Activated naive CD4-positive, alpha-beta T cell treated with anti-CD3 and anti-CD28 coated beads for 36 hours (primary cell): ENCODE measurements at regions not wholly inside any gene's neighbourhood (a gene's known extent, or its start where the extent isn't known, plus 50 kb on each side); places are given as distances from the start of the nearest gene placed in this dataset.

Source experiments
- CTCF ChIA-PET: fragments of 350-600 bp; sonication (Branson Sonifier 250); formaldehyde crosslinking; loops from one replicate; lab custom pipeline; 2021; ENCODE audit warnings: antibody characterized with exemption; lab: Charles Lee
- DNase-seq: peaks from one replicate; pipeline ENCODE4 v3.0.0-alpha.2; 2020
- H3K27ac Mint-ChIP-seq: one replicate; pipeline ENCODE4 v1.8.0; 2021; ENCODE audit warnings: mild to moderate bottlenecking, mixed read lengths
- H3K27me3 Mint-ChIP-seq: one replicate; pipeline ENCODE4 v1.8.0; 2021; ENCODE audit warnings: low read depth, mixed read lengths
- H3K36me3 Mint-ChIP-seq: one replicate; pipeline ENCODE4 v1.8.0; 2021; ENCODE audit warnings: low read depth, mixed read lengths
- H3K4me1 Mint-ChIP-seq: one replicate; pipeline ENCODE4 v1.8.0; 2021; ENCODE audit warnings: low read depth, mixed read lengths
- H3K4me3 Mint-ChIP-seq: one replicate; pipeline ENCODE4 v1.8.0; 2021; ENCODE audit warnings: mild to moderate bottlenecking, moderate library complexity, mixed read lengths
- H3K9me3 Mint-ChIP-seq: one replicate; pipeline ENCODE4 v1.8.0; 2021; ENCODE audit warnings: mixed read lengths
- intact Hi-C: fragments of 100-400 bp; cut with micrococcal nuclease; formaldehyde crosslinking; loops from one replicate; pipeline ENCODE4 v1.15.1; 2023

- Mint-ChIP-seq H3K9me3 (no peaks in the 10 kb centered on the region), H3K4me1 (no peaks in the 10 kb centered on the region), H3K27me3 (peaks cover 4% of the 10 kb centered on the region), H3K4me3 (no peak overlapping the region), H3K36me3 (no peaks in the 10 kb centered on the region), H3K27ac (no peak overlapping the region)
- CTCF ChIA-PET: interaction anchor here (0.6 kb wide), 1 partner anchor 14 kb away, joined by 7 read pairs; no protein-coding TSS in a partner anchor
- intact Hi-C loops: no loop called here
- no peak for DNase-seq
Observed at GRCh38 chr9:86706391-86706790, 240.9 kb downstream of the GAS1 start.

DNA sequence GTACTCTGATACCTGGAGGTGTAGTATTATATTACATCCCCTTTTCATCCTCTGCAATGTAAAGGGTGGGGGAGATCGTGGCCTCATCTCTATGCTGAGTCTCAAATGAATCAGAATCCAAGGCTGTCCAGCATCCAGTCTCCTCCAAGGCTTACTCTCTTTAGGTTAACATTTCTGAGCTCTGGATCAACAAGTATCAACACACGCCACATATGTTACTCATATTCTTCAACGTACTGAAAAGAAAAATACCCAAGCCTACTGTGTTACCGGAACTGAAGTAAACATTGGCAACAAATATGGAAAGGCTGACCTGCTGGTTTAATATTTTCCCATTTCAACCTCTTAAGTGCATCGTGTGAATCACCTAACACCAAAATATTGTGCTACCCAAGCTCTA, 241.8 kb downstream of the GAS1 start:
- no peak overlapping the region for H3K27ac Mint-ChIP-seq

GRCh38 chr9:86703346-86703745, 244.0 kb downstream of the GAS1 start:
- H3K27ac Mint-ChIP-seq: no peak overlapping the region
- CTCF ChIA-PET: interaction anchor here (0.8 kb wide), 1 partner anchor 14 kb away, joined by 3 read pairs; no protein-coding TSS in a partner anchor
- H3K4me3 Mint-ChIP-seq: no peak overlapping the region
- DNase-seq: no peak
- H3K36me3 Mint-ChIP-seq: no peaks in the 10 kb centered on the region
- peaks cover 7% of the 10 kb centered on the region for H3K27me3 Mint-ChIP-seq
- H3K4me1 Mint-ChIP-seq: no peaks in the 10 kb centered on the region
- H3K9me3 Mint-ChIP-seq: no peaks in the 10 kb centered on the region
- intact Hi-C loops: no loop called here

More for the DNA sequence above, 241.8 kb downstream of the GAS1 start:
- intact Hi-C loops: no loop called here
- no peak for DNase-seq
- Mint-ChIP-seq H3K27me3 (peaks cover 7% of the 10 kb centered on the region), H3K36me3 (no peaks in the 10 kb centered on the region), H3K4me3 (no peak overlapping the region), H3K9me3 (no peaks in the 10 kb centered on the region), H3K4me1 (no peaks in the 10 kb centered on the region)
- CTCF ChIA-PET: no interaction called here

DNA sequence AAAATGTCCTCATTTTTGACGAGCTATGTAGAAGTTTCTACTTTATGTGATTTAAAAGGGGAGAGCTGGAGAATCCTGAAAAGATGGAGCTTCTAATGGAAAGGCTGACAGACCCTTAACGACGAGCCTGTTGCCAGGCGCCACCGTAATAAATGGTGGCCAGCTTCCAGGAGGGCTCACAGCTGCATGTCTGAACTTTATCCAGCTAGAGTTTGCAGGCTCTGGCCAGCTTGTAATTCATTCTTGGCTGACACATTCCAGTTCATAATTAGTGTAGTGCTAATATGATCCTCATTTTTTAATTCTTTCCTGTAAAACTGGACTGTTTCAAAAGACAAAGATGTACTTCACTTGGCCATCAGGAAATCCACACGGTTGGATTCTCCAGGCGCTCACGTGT, 246.7 kb downstream of the GAS1 start:
- H3K27ac Mint-ChIP-seq: no peak overlapping the region
- no peaks in the 10 kb centered on the region for H3K9me3 Mint-ChIP-seq
- intact Hi-C loops: no loop called here
- H3K4me1 Mint-ChIP-seq: no peaks in the 10 kb centered on the region
- no peak for DNase-seq
- H3K36me3 Mint-ChIP-seq: no peaks in the 10 kb centered on the region
- CTCF ChIA-PET: no interaction called here
- no peak overlapping the region for H3K4me3 Mint-ChIP-seq
- peaks cover 11% of the 10 kb centered on the region for H3K27me3 Mint-ChIP-seq

DNA sequence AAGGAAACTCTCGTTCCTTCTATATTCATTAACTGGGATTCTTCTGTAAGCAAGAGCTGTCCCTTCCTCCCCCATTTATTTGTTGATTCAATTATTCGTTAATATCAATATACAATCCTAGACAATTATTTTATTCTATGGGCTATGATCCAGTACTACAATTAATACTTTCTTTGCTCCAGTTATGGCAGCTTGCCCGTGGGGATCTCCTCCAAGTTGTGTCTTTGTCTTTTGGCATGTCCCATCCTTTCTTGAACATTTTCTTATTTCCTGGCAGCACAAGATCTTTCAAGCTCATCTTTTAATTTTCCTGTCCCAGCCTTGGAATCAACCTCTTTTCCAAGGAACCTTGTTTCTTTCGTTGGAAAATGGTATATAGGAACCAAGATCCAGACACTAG, 249.3 kb downstream of the GAS1 start:
- DNase-seq: no peak
- intact Hi-C loops: no loop called here

DNA sequence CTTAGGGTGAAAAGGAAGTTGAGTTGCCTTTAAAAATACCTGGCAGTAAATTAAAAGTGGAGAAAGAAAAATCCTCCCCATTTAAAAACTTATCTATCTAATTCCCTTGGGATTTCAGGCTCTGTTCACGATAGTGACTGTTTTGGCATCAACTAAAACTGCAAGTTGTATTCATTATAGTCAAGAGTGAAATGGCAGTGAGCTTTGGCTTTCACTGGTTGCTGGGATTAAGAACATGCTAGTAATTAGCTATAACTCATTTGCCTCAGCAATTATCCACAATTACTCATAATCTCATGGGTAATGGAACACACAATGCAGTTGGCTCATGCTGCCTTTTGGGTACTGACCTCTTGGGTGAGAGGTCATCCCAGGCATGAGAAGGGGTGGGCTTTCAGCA, 250.1 kb downstream of the GAS1 start:
- DNase-seq: no peak
- Mint-ChIP-seq H3K4me3 (no peak overlapping the region), H3K36me3 (no peaks in the 10 kb centered on the region), H3K4me1 (no peaks in the 10 kb centered on the region), H3K27me3 (peaks cover 13% of the 10 kb centered on the region), H3K9me3 (no peaks in the 10 kb centered on the region), H3K27ac (no peak overlapping the region)
- intact Hi-C loops: no loop called here
- CTCF ChIA-PET: interaction anchor here (0.6 to 1.1 kb wide), 2 partner anchors 60 to 283 kb away, joined by 3 read pairs; no protein-coding TSS in a partner anchor

More for the DNA sequence above, 249.3 kb downstream of the GAS1 start:
- H3K27ac Mint-ChIP-seq: no peak overlapping the region
- no peaks in the 10 kb centered on the region for H3K36me3 Mint-ChIP-seq
- H3K4me1 Mint-ChIP-seq: no peaks in the 10 kb centered on the region
- H3K4me3 Mint-ChIP-seq: no peak overlapping the region
- CTCF ChIA-PET: no interaction called here
- no peaks in the 10 kb centered on the region for H3K9me3 Mint-ChIP-seq
- H3K27me3 Mint-ChIP-seq: peaks cover 11% of the 10 kb centered on the region

- Mint-ChIP-seq H3K4me1 (no peaks in the 10 kb centered on the region), H3K36me3 (no peaks in the 10 kb centered on the region), H3K9me3 (no peaks in the 10 kb centered on the region), H3K27ac (no peak overlapping the region), H3K27me3 (peaks cover 7% of the 10 kb centered on the region), H3K4me3 (no peak overlapping the region)
- CTCF ChIA-PET: interaction anchor here (0.7 kb wide), 1 partner anchor 290 kb away, joined by 3 read pairs; no protein-coding TSS in a partner anchor
- intact Hi-C loops: no loop called here
- no peak for DNase-seq
Observed at GRCh38 chr9:86695910-86696424, 251.3 kb downstream of the GAS1 start.

- Mint-ChIP-seq H3K36me3 (no peaks in the 10 kb centered on the region), H3K4me3 (no peak overlapping the region), H3K4me1 (no peaks in the 10 kb centered on the region), H3K27me3 (peaks cover 10% of the 10 kb centered on the region), H3K9me3 (no peaks in the 10 kb centered on the region), H3K27ac (no peak overlapping the region)
- DNase-seq: no peak
- intact Hi-C loops: no loop called here
- CTCF ChIA-PET: interaction anchor here (0.6 kb wide), 1 partner anchor 13 kb away, joined by 3 read pairs; no protein-coding TSS in a partner anchor
Observed at GRCh38 chr9:86690034-86690433, 257.3 kb downstream of the GAS1 start.

DNA sequence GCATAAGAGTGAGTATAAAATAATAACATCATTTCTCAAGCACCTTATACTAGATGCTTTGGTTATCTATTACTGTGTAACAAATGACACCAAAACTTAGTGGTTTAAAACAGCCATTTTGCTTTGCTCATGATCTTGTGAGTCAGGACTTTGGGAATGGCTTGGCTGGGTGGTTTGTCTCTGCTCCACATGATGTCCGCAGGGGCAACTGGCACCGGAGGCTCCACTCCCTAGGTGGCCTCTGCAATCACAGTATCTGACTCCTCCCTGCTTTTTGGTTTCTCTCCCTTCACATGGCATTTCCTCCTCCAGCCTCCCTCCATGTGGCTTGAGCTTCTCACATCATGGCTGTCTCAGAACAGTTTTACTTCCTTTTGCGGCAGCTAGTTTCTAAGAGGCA, 259.5 kb downstream of the GAS1 start:
- H3K4me1 Mint-ChIP-seq: no peaks in the 10 kb centered on the region
- CTCF ChIA-PET: no interaction called here
- no peak overlapping the region for H3K4me3 Mint-ChIP-seq
- DNase-seq: no peak
- no peaks in the 10 kb centered on the region for H3K36me3 Mint-ChIP-seq
- intact Hi-C loops: no loop called here
- peaks cover 10% of the 10 kb centered on the region for H3K27me3 Mint-ChIP-seq
- no peaks in the 10 kb centered on the region for H3K9me3 Mint-ChIP-seq
- no peak overlapping the region for H3K27ac Mint-ChIP-seq

DNA sequence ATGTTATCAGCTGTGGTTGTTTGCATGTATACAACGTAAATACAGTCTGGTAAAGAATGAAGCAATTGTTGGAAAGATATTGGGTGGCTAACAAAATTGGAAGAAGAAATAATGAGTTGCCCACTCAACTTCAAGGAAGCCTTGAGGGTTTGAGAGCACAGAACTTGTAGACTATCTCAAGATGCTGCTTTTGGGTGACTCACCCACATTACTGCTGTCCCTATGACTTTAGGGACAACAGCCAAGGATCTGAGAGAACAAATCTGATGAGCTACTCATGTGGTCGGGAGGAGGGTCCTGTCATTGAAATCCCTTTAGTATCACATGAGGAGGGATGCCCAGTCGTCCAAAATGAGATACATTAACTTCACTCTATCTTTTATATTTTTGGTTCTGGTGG, 261.8 kb downstream of the GAS1 start:
- Mint-ChIP-seq H3K36me3 (no peaks in the 10 kb centered on the region), H3K27ac (no peak overlapping the region), H3K27me3 (peaks cover 4% of the 10 kb centered on the region), H3K9me3 (no peaks in the 10 kb centered on the region), H3K4me3 (no peak overlapping the region), H3K4me1 (no peaks in the 10 kb centered on the region)
- CTCF ChIA-PET: no interaction called here
- intact Hi-C loops: no loop called here
- DNase-seq: no peak

DNA sequence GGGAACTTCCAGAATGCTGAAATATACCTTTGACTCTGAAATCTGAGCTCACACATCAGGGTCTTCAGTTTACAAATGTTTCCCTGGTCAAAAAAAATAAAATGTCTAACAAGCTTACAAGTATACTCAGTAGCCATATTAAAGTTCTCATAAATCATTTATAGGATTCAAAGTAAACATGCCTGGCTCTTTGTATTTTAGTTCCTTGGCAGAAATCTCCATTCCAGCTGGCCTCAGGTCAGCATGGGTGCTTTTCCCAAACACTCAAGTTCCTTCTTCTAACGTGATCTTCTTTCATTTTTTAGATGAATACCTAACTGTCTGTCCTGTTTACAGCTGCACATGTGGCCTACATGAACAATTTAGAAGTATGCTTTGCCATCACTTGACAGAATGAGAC, 263.2 kb downstream of the GAS1 start:
- H3K4me3 Mint-ChIP-seq: no peak overlapping the region
- H3K27me3 Mint-ChIP-seq: peaks cover 3% of the 10 kb centered on the region
- H3K27ac Mint-ChIP-seq: no peak overlapping the region
- CTCF ChIA-PET: no interaction called here
- DNase-seq: no peak
- H3K4me1 Mint-ChIP-seq: no peaks in the 10 kb centered on the region
- intact Hi-C loops: no loop called here
- no peaks in the 10 kb centered on the region for H3K9me3 Mint-ChIP-seq
- no peaks in the 10 kb centered on the region for H3K36me3 Mint-ChIP-seq

- no peak overlapping the region for H3K4me3 Mint-ChIP-seq
- no peaks in the 10 kb centered on the region for H3K36me3 Mint-ChIP-seq
- no peak for DNase-seq
- intact Hi-C loops: no loop called here
- peaks cover 3% of the 10 kb centered on the region for H3K27me3 Mint-ChIP-seq
- CTCF ChIA-PET: no interaction called here
- H3K27ac Mint-ChIP-seq: no peak overlapping the region
- H3K9me3 Mint-ChIP-seq: no peaks in the 10 kb centered on the region
- H3K4me1 Mint-ChIP-seq: no peaks in the 10 kb centered on the region
Observed at GRCh38 chr9:86682240-86682639, 265.1 kb downstream of the GAS1 start.

GRCh38 chr9:86679909-86680308, 267.4 kb downstream of the GAS1 start:
- Mint-ChIP-seq H3K27me3 (no peaks in the 10 kb centered on the region), H3K4me3 (no peak overlapping the region), H3K4me1 (no peaks in the 10 kb centered on the region), H3K36me3 (no peaks in the 10 kb centered on the region), H3K9me3 (no peaks in the 10 kb centered on the region), H3K27ac (no peak overlapping the region)
- intact Hi-C loops: no loop called here
- DNase-seq: no peak
- CTCF ChIA-PET: no interaction called here
